ENCODE measurements at regions not wholly inside any gene's neighbourhood (a gene's known extent, or its start where the extent isn't known, plus 50 kb on each side); places are given as distances from the start of the nearest gene placed in this dataset.

- Histone ChIP-seq H3K9me3 (ENCODE audit: control insufficient read depth in 2 of 3, insufficient read depth in 1 of 3, low read length in 3 of 3) (no peaks in the 10 kb centered on the region), H3K36me3 (ENCODE audit: control insufficient read depth in 2 of 3, insufficient read depth in 3 of 3, low read length in 3 of 3) (no peaks in the 10 kb centered on the region), H3K9ac (ENCODE audit: low read length in 3 of 3) (no peak overlapping the region), H3K27me3 (ENCODE audit: control insufficient read depth, insufficient read depth, low read length) (no peaks in the 10 kb centered on the region), H3K27ac (ENCODE audit: low read depth in 2 of 2, low read length in 2 of 2) (no peak overlapping the region), H3K4me3 (ENCODE audit: low read length in 3 of 3) (no peak overlapping the region), H3K4me1 (ENCODE audit: control insufficient read depth in 2 of 3, insufficient read depth in 2 of 3, low read depth in 1 of 3, low read length in 3 of 3) (no peaks in the 10 kb centered on the region)
- TF ChIP-seq CTCF (IDR thresholded peaks at IDR 0.05; ENCODE audit: borderline replicate concordance, extremely low read depth, insufficient read depth) = no peak
- DNase-seq (no peak), FAIRE-seq (no peak)
- intact Hi-C loops (cut with DNase I) = no loop called here
Observed at GRCh38 chr15:47577000-47577399, 140.3 kb upstream of the SEMA6D start.

- FAIRE-seq = no peak
- no peak overlapping the region for H3K9ac ChIP-seq (ENCODE audit: low read length in 3 of 3)
- no peak for TF ChIP-seq CTCF (IDR thresholded peaks at IDR 0.05; ENCODE audit: borderline replicate concordance, extremely low read depth, insufficient read depth)
- no peak overlapping the region for H3K4me3 ChIP-seq (ENCODE audit: low read length in 3 of 3)
- no peaks in the 10 kb centered on the region for H3K4me1 ChIP-seq (ENCODE audit: control insufficient read depth in 2 of 3, insufficient read depth in 2 of 3, low read depth in 1 of 3, low read length in 3 of 3)
- intact Hi-C loops (cut with DNase I) = no loop called here
- no peaks in the 10 kb centered on the region for H3K27me3 ChIP-seq (ENCODE audit: control insufficient read depth, insufficient read depth, low read length)
- DNase-seq = peak in 2 of 5 donors; percentile 47 to 55
- H3K9me3 ChIP-seq (ENCODE audit: control insufficient read depth in 2 of 3, insufficient read depth in 1 of 3, low read length in 3 of 3) = no peaks in the 10 kb centered on the region
- H3K27ac ChIP-seq (ENCODE audit: low read depth in 2 of 2, low read length in 2 of 2) = no peak overlapping the region
- H3K36me3 ChIP-seq (ENCODE audit: control insufficient read depth in 2 of 3, insufficient read depth in 3 of 3, low read length in 3 of 3) = no peaks in the 10 kb centered on the region
Observed at GRCh38 chr15:47577461-47577860, 139.8 kb upstream of the SEMA6D start.

GRCh38 chr15:47582233-47582632 lies 135.1 kb upstream of the SEMA6D start:
- H3K27me3 ChIP-seq (ENCODE audit: control insufficient read depth, insufficient read depth, low read length) = no peaks in the 10 kb centered on the region
- no peak for TF ChIP-seq CTCF (IDR thresholded peaks at IDR 0.05; ENCODE audit: borderline replicate concordance, extremely low read depth, insufficient read depth)
- H3K4me3 ChIP-seq (ENCODE audit: low read length in 3 of 3) = no peak overlapping the region
- H3K9ac ChIP-seq (ENCODE audit: low read length in 3 of 3) = no peak overlapping the region
- intact Hi-C loops (cut with DNase I) = no loop called here
- no peak overlapping the region for H3K27ac ChIP-seq (ENCODE audit: low read depth in 2 of 2, low read length in 2 of 2)
- DNase-seq (no peak), FAIRE-seq (no peak)
- H3K9me3 ChIP-seq (ENCODE audit: control insufficient read depth in 2 of 3, insufficient read depth in 1 of 3, low read length in 3 of 3) = no peaks in the 10 kb centered on the region
- no peaks in the 10 kb centered on the region for H3K36me3 ChIP-seq (ENCODE audit: control insufficient read depth in 2 of 3, insufficient read depth in 3 of 3, low read length in 3 of 3)
- H3K4me1 ChIP-seq (ENCODE audit: control insufficient read depth in 2 of 3, insufficient read depth in 2 of 3, low read depth in 1 of 3, low read length in 3 of 3) = no peaks in the 10 kb centered on the region

GRCh38 chr15:47584316-47584715 lies 133.0 kb upstream of the SEMA6D start:
- no peaks in the 10 kb centered on the region for H3K9me3 ChIP-seq (ENCODE audit: control insufficient read depth in 2 of 3, insufficient read depth in 1 of 3, low read length in 3 of 3)
- H3K27me3 ChIP-seq (ENCODE audit: control insufficient read depth, insufficient read depth, low read length) = no peaks in the 10 kb centered on the region
- TF ChIP-seq CTCF (IDR thresholded peaks at IDR 0.05; ENCODE audit: borderline replicate concordance, extremely low read depth, insufficient read depth) = no peak
- intact Hi-C loops (cut with DNase I) = no loop called here
- DNase-seq (no peak), FAIRE-seq (no peak)
- H3K9ac ChIP-seq (ENCODE audit: low read length in 3 of 3) = no peak overlapping the region
- no peak overlapping the region for H3K27ac ChIP-seq (ENCODE audit: low read depth in 2 of 2, low read length in 2 of 2)
- no peaks in the 10 kb centered on the region for H3K36me3 ChIP-seq (ENCODE audit: control insufficient read depth in 2 of 3, insufficient read depth in 3 of 3, low read length in 3 of 3)
- no peaks in the 10 kb centered on the region for H3K4me1 ChIP-seq (ENCODE audit: control insufficient read depth in 2 of 3, insufficient read depth in 2 of 3, low read depth in 1 of 3, low read length in 3 of 3)
- no peak overlapping the region for H3K4me3 ChIP-seq (ENCODE audit: low read length in 3 of 3)
